BLaER1 (cell line): ENCODE measurements at regions not wholly inside any gene's neighbourhood (a gene's known extent, or its start where the extent isn't known, plus 50 kb on each side); places are given as distances from the start of the nearest gene placed in this dataset.

Experiments
- H3K27ac ChIP-seq: shearing (Covaris generic); formaldehyde crosslinking; 2 replicates; pipeline ENCODE4 v1.8.1; 2022
- H3K27me3 ChIP-seq: shearing (Covaris generic); formaldehyde crosslinking; 2 replicates; pipeline ENCODE4 v1.8.1; 2022
- H3K36me3 ChIP-seq: shearing (Covaris generic); formaldehyde crosslinking; 2 replicates; pipeline ENCODE4 v1.8.1; 2022
- H3K4me1 ChIP-seq: shearing (Covaris generic); formaldehyde crosslinking; 2 replicates; pipeline ENCODE4 v1.8.1; 2022
- H3K4me2 ChIP-seq: shearing (Covaris generic); formaldehyde crosslinking; 2 replicates; pipeline ENCODE4 v1.8.1; 2022
- H3K4me3 ChIP-seq: shearing (Covaris generic); formaldehyde crosslinking; 2 replicates; pipeline ENCODE4 v1.8.1; 2022
- H3K9ac ChIP-seq: shearing (Covaris generic); formaldehyde crosslinking; 2 replicates; pipeline ENCODE4 v1.8.1; 2022
- H3K9me3 ChIP-seq: shearing (Covaris generic); formaldehyde crosslinking; 2 replicates; pipeline ENCODE4 v1.8.1; 2022
- H4K20me1 ChIP-seq: shearing (Covaris generic); formaldehyde crosslinking; 2 replicates; pipeline ENCODE4 v1.8.1; 2022
- Cebpa-rat ChIP-seq: shearing (Covaris generic); IDR thresholded peaks from 2 replicates; pipeline ENCODE4 v1.8.1; 2022

- Histone ChIP-seq H4K20me1 (no peaks in the 10 kb centered on the region), H3K4me3 (no peak overlapping the region), H3K4me2 (no peak overlapping the region), H3K36me3 (no peaks in the 10 kb centered on the region), H3K4me1 (no peaks in the 10 kb centered on the region), H3K27me3 (no peaks in the 10 kb centered on the region), H3K9me3 (no peaks in the 10 kb centered on the region), H3K9ac (no peak overlapping the region), H3K27ac (no peak overlapping the region)
- no peak for TF ChIP-seq Cebpa-rat
Observed at GRCh38 chr6:130765181-130765727, 62.0 kb upstream of the SMLR1 start.

GRCh38 chr6:130766239-130767144, 60.7 kb upstream of the SMLR1 start:
- H3K9ac ChIP-seq = no peak overlapping the region
- no peak overlapping the region for H3K4me2 ChIP-seq
- no peak for TF ChIP-seq Cebpa-rat
- no peaks in the 10 kb centered on the region for H3K27me3 ChIP-seq
- H3K4me1 ChIP-seq = no peaks in the 10 kb centered on the region
- no peaks in the 10 kb centered on the region for H3K36me3 ChIP-seq
- H4K20me1 ChIP-seq = no peaks in the 10 kb centered on the region
- no peak overlapping the region for H3K4me3 ChIP-seq
- no peak overlapping the region for H3K27ac ChIP-seq
- H3K9me3 ChIP-seq = no peaks in the 10 kb centered on the region

GRCh38 chr6:130769861-130770260, 57.3 kb upstream of the SMLR1 start:
- H3K9ac ChIP-seq = no peak overlapping the region
- no peak overlapping the region for H3K4me3 ChIP-seq
- no peak for TF ChIP-seq Cebpa-rat
- no peak overlapping the region for H3K27ac ChIP-seq
- H3K36me3 ChIP-seq = no peaks in the 10 kb centered on the region
- no peaks in the 10 kb centered on the region for H3K9me3 ChIP-seq
- H4K20me1 ChIP-seq = no peaks in the 10 kb centered on the region
- H3K27me3 ChIP-seq = no peaks in the 10 kb centered on the region
- H3K4me1 ChIP-seq = no peaks in the 10 kb centered on the region
- H3K4me2 ChIP-seq = no peak overlapping the region

- Histone ChIP-seq H3K9ac (no peak overlapping the region), H3K9me3 (no peaks in the 10 kb centered on the region), H3K27me3 (no peaks in the 10 kb centered on the region), H3K4me1 (peaks cover 6% of the 10 kb centered on the region), H3K4me2 (no peak overlapping the region), H3K36me3 (no peaks in the 10 kb centered on the region), H3K27ac (no peak overlapping the region), H3K4me3 (no peak overlapping the region), H4K20me1 (no peaks in the 10 kb centered on the region)
- TF ChIP-seq Cebpa-rat = no peak
Observed at GRCh38 chr6:130771741-130772140, 55.5 kb upstream of the SMLR1 start.

- Histone ChIP-seq H3K27ac (no peak overlapping the region), H3K9me3 (no peaks in the 10 kb centered on the region), H3K9ac (no peak overlapping the region), H3K4me1 (peaks cover 13% of the 10 kb centered on the region), H3K4me3 (no peak overlapping the region), H3K4me2 (no peak overlapping the region), H3K36me3 (no peaks in the 10 kb centered on the region), H3K27me3 (no peaks in the 10 kb centered on the region), H4K20me1 (no peaks in the 10 kb centered on the region)
- no peak for TF ChIP-seq Cebpa-rat
Observed at GRCh38 chr6:130773860-130774259, 53.3 kb upstream of the SMLR1 start.

GRCh38 chr6:130775411-130776012, 51.7 kb upstream of the SMLR1 start:
- Histone ChIP-seq H3K9ac (no peak overlapping the region), H3K4me2 (no peak overlapping the region), H3K27ac (no peak overlapping the region), H3K4me1 (peaks cover 20% of the 10 kb centered on the region), H3K4me3 (no peak overlapping the region), H3K36me3 (no peaks in the 10 kb centered on the region), H3K9me3 (no peaks in the 10 kb centered on the region), H3K27me3 (no peaks in the 10 kb centered on the region), H4K20me1 (no peaks in the 10 kb centered on the region)
- TF ChIP-seq Cebpa-rat = no peak

GRCh38 chr6:130776287-130776925, 50.8 kb upstream of the SMLR1 start:
- no peaks in the 10 kb centered on the region for H4K20me1 ChIP-seq
- H3K36me3 ChIP-seq = no peaks in the 10 kb centered on the region
- no peaks in the 10 kb centered on the region for H3K9me3 ChIP-seq
- no peak for TF ChIP-seq Cebpa-rat
- H3K4me1 ChIP-seq = peaks cover 20% of the 10 kb centered on the region
- H3K27ac ChIP-seq = no peak overlapping the region
- H3K27me3 ChIP-seq = no peaks in the 10 kb centered on the region
- H3K4me3 ChIP-seq = no peak overlapping the region
- H3K4me2 ChIP-seq = peak overlapping the region; percentile 20
- no peak overlapping the region for H3K9ac ChIP-seq
